IMR-90 (cell line): ENCODE measurements at regions not wholly inside any gene's neighbourhood (a gene's known extent, or its start where the extent isn't known, plus 50 kb on each side); places are given as distances from the start of the nearest gene placed in this dataset.
A peak's percentile ranks its signal among the peaks of the same experiment; 100 is the strongest.

Source experiments
- ATAC-seq: fragments of 200-7000 bp; cut with Tn5 transposase; 2 replicates; pipeline ENCODE4 v1.9.1; 2020; ENCODE audit warnings: low read depth, mild to moderate bottlenecking, moderate library complexity
- BruUV-seq: library from RNA; stranded (reverse); fragments of 400-500 nt; replicated peaks from 2 replicates; lab custom pipeline; 2021; lab: Mats Ljungman, UMichigan
- CTCF ChIA-PET: fragments of 300-600 bp; formaldehyde crosslinking; extraction: SDS; loops from one replicate; lab custom pipeline; 2021; ENCODE audit warnings: antibody characterized with exemption; lab: Yijun Ruan, JAX
- POLR2A ChIA-PET: fragments of 300-600 bp; sonication (Branson Sonifier 250); formaldehyde crosslinking; loops from one replicate; lab custom pipeline; 2022; ENCODE audit warnings: antibody characterized with exemption; ENCODE audit not compliant: unreplicated experiment; lab: Charles Lee
- DNase-seq: peaks from one replicate; pipeline ENCODE4 v3.0.0; 2013
- H2AFZ ChIP-seq: replicated peaks from 2 replicates; pipeline ENCODE3; 2013; ENCODE audit warnings: low read length, mild to moderate bottlenecking; ENCODE audit not compliant: poor library complexity
- H2AK5ac ChIP-seq: 2 replicates; pipeline ENCODE4 v1.6.1; 2013; ENCODE audit warnings: low read depth, low read length, inconsistent platforms
- H2AK9ac ChIP-seq: replicated peaks from 2 replicates; pipeline ENCODE3; 2013; ENCODE audit warnings: mild to moderate bottlenecking, low read depth, low read length, moderate library complexity; ENCODE audit not compliant: poor library complexity
- H2BK120ac ChIP-seq: 2 replicates; pipeline ENCODE4 v1.6.1; 2013; ENCODE audit warnings: low read depth, low read length, inconsistent platforms
- H2BK15ac ChIP-seq: 3 replicates; pipeline ENCODE4 v1.6.1; 2013; ENCODE audit warnings: low read depth, low read length, inconsistent platforms
- H2BK20ac ChIP-seq: 2 replicates; pipeline ENCODE4 v1.6.1; 2013; ENCODE audit warnings: low read depth, mild to moderate bottlenecking, inconsistent platforms, low read length, moderate library complexity
- H2BK5ac ChIP-seq: 2 replicates; pipeline ENCODE4 v1.6.1; 2013; ENCODE audit warnings: mild to moderate bottlenecking, low read depth, low read length, inconsistent platforms; ENCODE audit not compliant: poor library complexity, severe bottlenecking
- H3K14ac ChIP-seq: replicated peaks from 2 replicates; pipeline ENCODE4 v1.6.1; 2013; ENCODE audit warnings: low read depth, low read length, inconsistent platforms
- H3K18ac ChIP-seq: 2 replicates; pipeline ENCODE4 v1.6.1; 2013; ENCODE audit warnings: low read depth, low read length, control low read depth
- H3K23ac ChIP-seq: 2 replicates; pipeline ENCODE4 v1.6.1; 2013; ENCODE audit warnings: low read depth, low read length, inconsistent platforms
- H3K27ac ChIP-seq: 2 replicates; pipeline ENCODE4 v1.5.1; 2013; ENCODE audit warnings: mild to moderate bottlenecking, control low read depth, low read length; ENCODE audit not compliant: insufficient read depth
- H3K27me3 ChIP-seq: 2 replicates; pipeline ENCODE4 v1.6.1; 2013; ENCODE audit warnings: low read length; ENCODE audit not compliant: control insufficient read depth, insufficient read depth
- H3K36me3 ChIP-seq: 2 replicates; pipeline ENCODE4 v1.6.1; 2013; ENCODE audit warnings: low read length, mixed read lengths; ENCODE audit not compliant: control insufficient read depth, insufficient read depth
- H3K4ac ChIP-seq: 2 replicates; pipeline ENCODE4 v1.6.1; 2013; ENCODE audit warnings: low read depth, low read length, inconsistent platforms
- H3K4me1 ChIP-seq: 2 replicates; pipeline ENCODE4 v1.6.1; 2013; ENCODE audit warnings: low read length, mixed read lengths; ENCODE audit not compliant: control insufficient read depth, insufficient read depth
- H3K4me2 ChIP-seq: 2 replicates; pipeline ENCODE4 v1.6.1; 2013; ENCODE audit warnings: low read depth, mild to moderate bottlenecking, control low read depth, low read length, moderate library complexity
- H3K4me3 ChIP-seq: 2 replicates; pipeline ENCODE4 v1.5.1; 2013; ENCODE audit warnings: low read depth, mild to moderate bottlenecking, control low read depth, low read length, moderate library complexity; ENCODE audit not compliant: insufficient read depth
- H3K56ac ChIP-seq: 2 replicates; pipeline ENCODE4 v1.6.1; 2013; ENCODE audit warnings: low read length, inconsistent platforms; ENCODE audit not compliant: insufficient read depth; ENCODE audit errors: extremely low read depth
- H3K79me1 ChIP-seq, 2 experiments: 2 replicates each; pipeline ENCODE4 v1.6.1; 2013; ENCODE audit warnings: low read length in 2 of 2, inconsistent platforms in 1 of 2, low read depth in 1 of 2
- H3K9ac ChIP-seq: 2 replicates; pipeline ENCODE4 v1.6.1; 2013; ENCODE audit warnings: low read depth, low read length, control low read depth
- H3K9me1 ChIP-seq: 2 replicates; pipeline ENCODE4 v1.6.1; 2013; ENCODE audit warnings: low read length, inconsistent platforms; ENCODE audit not compliant: insufficient read depth
- H3K9me3 ChIP-seq: 2 replicates; pipeline ENCODE4 v1.6.1; 2013; ENCODE audit warnings: low read length; ENCODE audit not compliant: control insufficient read depth, insufficient read depth
- H4K20me1 ChIP-seq: 2 replicates; pipeline ENCODE4 v1.6.1; 2013; ENCODE audit warnings: low read length, inconsistent platforms; ENCODE audit not compliant: insufficient read depth
- H4K5ac ChIP-seq: 2 replicates; pipeline ENCODE4 v1.6.1; 2013; ENCODE audit warnings: mild to moderate bottlenecking, low read depth, low read length, control low read depth
- H4K8ac ChIP-seq, 2 experiments: 2 replicates each; pipeline ENCODE4 v1.6.1; 2013; ENCODE audit warnings: low read depth in 2 of 2, low read length in 2 of 2, control low read depth in 1 of 2, inconsistent platforms in 1 of 2
- H4K91ac ChIP-seq: 2 replicates; pipeline ENCODE4 v1.6.1; 2013; ENCODE audit warnings: low read depth, low read length, inconsistent platforms; ENCODE audit not compliant: insufficient read depth
- FOS ChIP-seq: fragments of 150-350 bp; IDR thresholded peaks from 2 replicates; pipeline ENCODE4 v1.6.1; 2016; ENCODE audit warnings: low read depth, low read length
- POLR2A ChIP-seq: IDR thresholded peaks from 2 replicates; pipeline ENCODE4 v1.6.1; 2012; ENCODE audit warnings: mild to moderate bottlenecking, low read depth, low read length
- WGBS, 2 experiments: methylation state at CpG; one replicate each; pipeline versions ENCODE4 v1.1.5 to v1.1.7; 2013; ENCODE audit warnings: missing lambda C conversion rate in 2 of 2; ENCODE audit not compliant: insufficient read length in 1 of 2; ENCODE audit errors: extremely low coverage in 2 of 2; 5-methylcytosine and 5-hydroxymethylcytosine counted together
- dilution Hi-C: fragments of 300-500 bp; cut with HindIII; formaldehyde crosslinking; loops from one replicate; pipeline ENCODE4 v1.14.3; 2018; ENCODE audit warnings: low sequenced_read_pairs; ENCODE audit not compliant: unreplicated experiment
- in situ Hi-C: fragments of 300-500 bp; cut with MboI; formaldehyde crosslinking; loops from 3 replicates; pipeline ENCODE4 v1.14.3; 2019; ENCODE audit warnings: low sequenced_read_pairs, inconsistent platforms, mixed read lengths
- intact Hi-C: fragments of 100-400 bp; cut with micrococcal nuclease; formaldehyde crosslinking; loops from 2 replicates; pipeline ENCODE4 v1.10.0; 2022

GRCh38 chr4:124423160-124423559 is 289.4 kb downstream of the ANKRD50 start:
- Histone ChIP-seq H4K20me1 (no peaks in the 10 kb centered on the region), H3K4ac (no peak overlapping the region), H3K4me1 (peaks cover 6% of the 10 kb centered on the region; the same call in 1 of the 2 replicates), H3K4me3 (no peak overlapping the region), H3K27me3 (no peaks in the 10 kb centered on the region), H2BK15ac (no peak overlapping the region), H3K9ac (no peak overlapping the region), H3K79me1 (no peaks in the 10 kb centered on the region), H3K9me1 (0 out of 2 replicates have a peak, but pooled peaks cover 2% of the 10 kb centered on the region), H3K36me3 (no peaks in the 10 kb centered on the region), H3K9me3 (no peaks in the 10 kb centered on the region), H2BK5ac (peak overlapping the region; percentile 16), H2BK120ac (no peak overlapping the region), H2BK20ac (no peak overlapping the region), H3K56ac (no peak overlapping the region), H2AFZ (no peak overlapping the region), H3K14ac (no peak overlapping the region), H2AK9ac (no peak overlapping the region), H3K18ac (peak overlapping the region; percentile 67; the same call in 1 of the 2 replicates), H4K8ac (no peak overlapping the region), H3K27ac (no peak overlapping the region), H3K4me2 (peak overlapping the region; percentile 81; the same call in 1 of the 2 replicates), H2AK5ac (no peak overlapping the region), H3K23ac (0 out of 2 replicates have a peak overlapping the region, but pooled peaks have one; percentile 11), H4K5ac (0 out of 2 replicates have a peak overlapping the region, but pooled peaks have one; percentile 33), H4K91ac (no peak overlapping the region)
- in situ Hi-C loops = no loop called here
- no CpG with 5 or more reads among the region's 1 CpG for WGBS, 2 experiments
- no TSS peak for BruUV-seq
- intact Hi-C loops = no loop called here
- POLR2A ChIA-PET = no interaction called here
- no peak for TF ChIP-seq POLR2A
- 0 out of 2 replicates have a peak, but pooled peaks have one; percentile 28 for TF ChIP-seq FOS
- CTCF ChIA-PET = no interaction called here
- DNase-seq (peak; percentile 65), ATAC-seq (peak; percentile 90)
- dilution Hi-C loops = no loop called here
